KMS-11 (cell line): ENCODE measurements at regions not wholly inside any gene's neighbourhood (a gene's known extent, or its start where the extent isn't known, plus 50 kb on each side); places are given as distances from the start of the nearest gene placed in this dataset.

Experiments used
- H2AFZ ChIP-seq: fragments of 200-600 bp; sonication (generic); 2 replicates; pipeline ENCODE4 v1.6.1; 2016; ENCODE audit warnings: antibody characterized with exemption, mixed run types, low read depth
- H3K27ac ChIP-seq: fragments of 200-600 bp; sonication (generic); 2 replicates; pipeline ENCODE4 v1.6.1; 2016; ENCODE audit warnings: mild to moderate bottlenecking, mixed run types
- H3K27me3 ChIP-seq: fragments of 200-600 bp; sonication (generic); 2 replicates; pipeline ENCODE4 v1.6.1; 2017; ENCODE audit warnings: mild to moderate bottlenecking, low read depth, mixed run types, moderate library complexity; ENCODE audit not compliant: insufficient read depth
- H3K36me3 ChIP-seq: fragments of 200-600 bp; sonication (generic); 2 replicates; pipeline ENCODE4 v1.6.1; 2017; ENCODE audit warnings: mild to moderate bottlenecking, mixed run types; ENCODE audit not compliant: insufficient read depth
- H3K4me1 ChIP-seq: fragments of 200-600 bp; sonication (generic); 2 replicates; pipeline ENCODE4 v1.6.1; 2016; ENCODE audit warnings: mild to moderate bottlenecking, low read depth, mixed run types; ENCODE audit not compliant: poor library complexity, severe bottlenecking
- H3K4me2 ChIP-seq: fragments of 200-600 bp; sonication (generic); 2 replicates; pipeline ENCODE4 v1.7.0; 2016; ENCODE audit warnings: mild to moderate bottlenecking, mixed run types
- H3K4me3 ChIP-seq: fragments of 200-600 bp; sonication (generic); IDR thresholded peaks from 2 replicates; pipeline ENCODE4 v1.6.1; 2017; ENCODE audit warnings: low read depth, low read length, mixed read lengths; ENCODE audit not compliant: insufficient read depth
- H3K79me2 ChIP-seq: fragments of 200-600 bp; sonication (generic); 2 replicates; pipeline ENCODE4 v1.6.1; 2016; ENCODE audit warnings: low read depth, mixed run types; ENCODE audit not compliant: insufficient read depth
- H3K9ac ChIP-seq: fragments of 200-600 bp; sonication (generic); 2 replicates; pipeline ENCODE4 v1.6.1; 2016; ENCODE audit warnings: mild to moderate bottlenecking, mixed run types
- H4K20me1 ChIP-seq: fragments of 200-600 bp; sonication (generic); 2 replicates; pipeline ENCODE4 v1.6.1; 2016; ENCODE audit warnings: mild to moderate bottlenecking, mixed run types; ENCODE audit not compliant: insufficient read depth
- TF ChIP-seq, protein P1 (sequence below): fragments of 200-600 bp; sonication (generic); conservative IDR thresholded peaks from 2 replicates; pipeline ENCODE4 v1.6.1; 2017; ENCODE audit warnings: low read depth, mild to moderate bottlenecking, antibody characterized with exemption, low read length, moderate library complexity, mixed read lengths

DNA sequence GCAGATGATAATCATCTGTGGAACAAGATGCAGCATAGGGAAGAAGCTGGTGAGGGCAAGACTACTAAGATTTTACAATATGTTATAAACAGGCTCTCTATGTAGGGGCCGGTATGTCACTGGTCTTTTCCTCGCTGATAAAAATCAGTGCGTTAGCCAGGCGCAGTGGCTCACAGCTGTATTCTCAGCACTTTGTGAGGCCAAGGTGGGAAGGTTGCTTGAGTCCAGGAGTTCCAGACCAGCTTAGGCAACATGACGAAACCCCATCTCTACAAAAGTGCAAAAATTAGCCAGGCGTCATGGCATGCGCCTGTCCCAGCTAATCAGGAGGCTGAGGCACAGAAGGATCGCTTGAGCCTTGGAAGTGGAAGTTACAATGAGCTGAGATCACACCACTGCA is 135.9 kb downstream of the TUSC1 start:
- no peaks in the 10 kb centered on the region for H4K20me1 ChIP-seq
- H3K79me2 ChIP-seq, result no peaks in the 10 kb centered on the region
- H3K4me2 ChIP-seq, result no peak overlapping the region
- H3K4me1 ChIP-seq, result no peaks in the 10 kb centered on the region
- no peak overlapping the region for H2AFZ ChIP-seq
- no peaks in the 10 kb centered on the region for H3K27me3 ChIP-seq
- H3K4me3 ChIP-seq, result no peak overlapping the region
- TF ChIP-seq, protein P1, sequence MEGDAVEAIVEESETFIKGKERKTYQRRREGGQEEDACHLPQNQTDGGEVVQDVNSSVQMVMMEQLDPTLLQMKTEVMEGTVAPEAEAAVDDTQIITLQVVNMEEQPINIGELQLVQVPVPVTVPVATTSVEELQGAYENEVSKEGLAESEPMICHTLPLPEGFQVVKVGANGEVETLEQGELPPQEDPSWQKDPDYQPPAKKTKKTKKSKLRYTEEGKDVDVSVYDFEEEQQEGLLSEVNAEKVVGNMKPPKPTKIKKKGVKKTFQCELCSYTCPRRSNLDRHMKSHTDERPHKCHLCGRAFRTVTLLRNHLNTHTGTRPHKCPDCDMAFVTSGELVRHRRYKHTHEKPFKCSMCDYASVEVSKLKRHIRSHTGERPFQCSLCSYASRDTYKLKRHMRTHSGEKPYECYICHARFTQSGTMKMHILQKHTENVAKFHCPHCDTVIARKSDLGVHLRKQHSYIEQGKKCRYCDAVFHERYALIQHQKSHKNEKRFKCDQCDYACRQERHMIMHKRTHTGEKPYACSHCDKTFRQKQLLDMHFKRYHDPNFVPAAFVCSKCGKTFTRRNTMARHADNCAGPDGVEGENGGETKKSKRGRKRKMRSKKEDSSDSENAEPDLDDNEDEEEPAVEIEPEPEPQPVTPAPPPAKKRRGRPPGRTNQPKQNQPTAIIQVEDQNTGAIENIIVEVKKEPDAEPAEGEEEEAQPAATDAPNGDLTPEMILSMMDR, result no peak
- no peak overlapping the region for H3K9ac ChIP-seq
- H3K27ac ChIP-seq, result no peak overlapping the region
- no peaks in the 10 kb centered on the region for H3K36me3 ChIP-seq

DNA sequence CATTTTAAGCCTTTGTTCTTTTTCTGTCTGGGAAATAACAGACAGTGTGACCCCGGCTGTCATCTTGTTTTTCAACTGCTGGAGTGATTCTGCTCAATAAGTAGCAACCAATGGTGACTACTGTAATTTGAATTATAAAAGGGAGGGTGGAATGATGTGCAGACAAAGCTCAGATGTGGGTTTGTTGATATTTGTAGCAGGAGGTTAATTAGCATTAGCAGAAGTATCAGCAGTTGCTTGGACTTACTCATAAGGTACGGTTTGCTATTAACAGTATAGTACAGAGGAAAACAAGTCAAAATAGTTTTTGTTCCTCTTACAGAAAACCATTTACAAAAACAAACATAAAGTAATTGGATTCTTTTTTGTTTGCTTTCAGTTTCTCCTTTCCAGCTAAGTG is 140.4 kb downstream of the TUSC1 start:
- TF ChIP-seq, protein P1, result no peak
- H3K4me2 ChIP-seq, result no peak overlapping the region

DNA sequence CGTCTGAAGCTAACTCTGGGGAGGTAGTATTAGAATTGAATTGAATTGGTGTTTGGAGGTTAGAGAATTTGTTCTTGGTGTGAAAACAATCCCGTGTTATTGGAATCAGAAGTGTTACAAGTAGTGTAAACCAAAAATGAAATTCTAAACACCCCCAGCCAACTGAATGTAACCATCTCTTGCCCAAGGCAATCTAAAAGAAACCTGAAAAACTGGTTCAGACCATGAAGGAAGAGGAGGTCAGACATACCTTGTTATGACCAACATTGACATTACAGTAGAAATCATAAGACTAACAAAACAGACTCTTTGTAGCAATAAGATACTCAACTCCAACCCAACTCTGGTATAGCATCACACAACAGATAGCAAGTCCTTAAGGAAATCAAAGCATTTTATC is 159.0 kb downstream of the TUSC1 start:
- Histone ChIP-seq H3K9ac (no peak overlapping the region), H3K4me2 (no peak overlapping the region), H3K79me2 (no peaks in the 10 kb centered on the region), H3K4me3 (no peak overlapping the region), H3K36me3 (no peaks in the 10 kb centered on the region), H3K4me1 (no peaks in the 10 kb centered on the region), H3K27me3 (no peaks in the 10 kb centered on the region), H2AFZ (no peak overlapping the region), H3K27ac (no peak overlapping the region), H4K20me1 (no peaks in the 10 kb centered on the region)
- TF ChIP-seq, protein P1, result no peak

More for the DNA sequence above, 140.4 kb downstream of the TUSC1 start:
- no peaks in the 10 kb centered on the region for H3K79me2 ChIP-seq
- no peak overlapping the region for H3K27ac ChIP-seq
- H4K20me1 ChIP-seq, result no peaks in the 10 kb centered on the region
- no peak overlapping the region for H2AFZ ChIP-seq
- H3K9ac ChIP-seq, result no peak overlapping the region
- H3K4me3 ChIP-seq, result no peak overlapping the region
- H3K4me1 ChIP-seq, result no peaks in the 10 kb centered on the region
- no peaks in the 10 kb centered on the region for H3K27me3 ChIP-seq
- no peaks in the 10 kb centered on the region for H3K36me3 ChIP-seq

DNA sequence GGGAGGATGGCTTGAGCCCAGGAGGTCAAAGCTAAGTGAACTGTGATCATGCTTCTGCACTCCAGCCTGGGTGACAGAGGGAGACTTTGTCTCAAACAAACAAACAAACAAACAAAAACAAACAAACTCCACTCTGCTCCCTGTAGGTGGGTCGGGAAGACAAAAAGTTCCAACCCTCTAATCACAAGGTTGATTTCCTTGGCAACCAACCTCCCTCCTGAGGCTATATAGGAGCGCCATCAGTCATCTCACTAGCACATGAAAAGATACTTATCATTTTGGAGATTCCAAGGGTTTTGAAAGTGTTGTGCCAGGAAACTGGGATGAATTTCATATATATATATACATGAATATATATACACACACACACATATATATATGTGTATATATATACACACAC is 160.5 kb downstream of the TUSC1 start:
- Histone ChIP-seq H3K79me2 (no peaks in the 10 kb centered on the region), H3K4me2 (no peak overlapping the region), H3K36me3 (no peaks in the 10 kb centered on the region), H3K9ac (no peak overlapping the region), H3K27me3 (no peaks in the 10 kb centered on the region), H3K4me3 (no peak overlapping the region), H4K20me1 (no peaks in the 10 kb centered on the region), H3K4me1 (no peaks in the 10 kb centered on the region), H2AFZ (no peak overlapping the region), H3K27ac (no peak overlapping the region)
- TF ChIP-seq, protein P1, result no peak
